GM12801 (cell line): ENCODE measurements at regions not wholly inside any gene's neighbourhood (a gene's known extent, or its start where the extent isn't known, plus 50 kb on each side); places are given as distances from the start of the nearest gene placed in this dataset.

Experiments
- TF ChIP-seq, protein P1 (sequence below): IDR thresholded peaks from one replicate; pipeline ENCODE4 v1.5.1; 2011; ENCODE audit warnings: control low read depth; ENCODE audit not compliant: insufficient read length; ENCODE audit errors: extremely low read depth

DNA sequence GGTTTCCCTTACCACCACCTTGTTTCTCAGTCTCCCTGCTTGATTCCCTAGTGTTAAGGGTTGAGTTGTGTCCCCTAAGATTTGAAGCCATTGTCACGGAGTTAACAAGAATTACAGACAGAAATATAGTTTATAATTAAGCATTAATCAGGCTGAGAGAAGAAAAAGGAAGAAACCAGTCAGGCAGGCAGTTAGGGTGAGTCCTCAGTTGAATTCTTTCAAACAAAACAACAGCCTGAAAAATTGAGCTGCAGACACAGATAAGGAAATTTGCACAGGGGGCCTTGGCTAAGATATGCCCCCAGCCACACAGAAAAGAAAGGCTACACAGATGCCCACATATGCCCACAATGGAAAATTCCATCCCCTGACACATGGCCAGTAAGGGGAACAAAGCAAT, 111.7 kb upstream of the RAI14 start:
- TF ChIP-seq, protein P1, sequence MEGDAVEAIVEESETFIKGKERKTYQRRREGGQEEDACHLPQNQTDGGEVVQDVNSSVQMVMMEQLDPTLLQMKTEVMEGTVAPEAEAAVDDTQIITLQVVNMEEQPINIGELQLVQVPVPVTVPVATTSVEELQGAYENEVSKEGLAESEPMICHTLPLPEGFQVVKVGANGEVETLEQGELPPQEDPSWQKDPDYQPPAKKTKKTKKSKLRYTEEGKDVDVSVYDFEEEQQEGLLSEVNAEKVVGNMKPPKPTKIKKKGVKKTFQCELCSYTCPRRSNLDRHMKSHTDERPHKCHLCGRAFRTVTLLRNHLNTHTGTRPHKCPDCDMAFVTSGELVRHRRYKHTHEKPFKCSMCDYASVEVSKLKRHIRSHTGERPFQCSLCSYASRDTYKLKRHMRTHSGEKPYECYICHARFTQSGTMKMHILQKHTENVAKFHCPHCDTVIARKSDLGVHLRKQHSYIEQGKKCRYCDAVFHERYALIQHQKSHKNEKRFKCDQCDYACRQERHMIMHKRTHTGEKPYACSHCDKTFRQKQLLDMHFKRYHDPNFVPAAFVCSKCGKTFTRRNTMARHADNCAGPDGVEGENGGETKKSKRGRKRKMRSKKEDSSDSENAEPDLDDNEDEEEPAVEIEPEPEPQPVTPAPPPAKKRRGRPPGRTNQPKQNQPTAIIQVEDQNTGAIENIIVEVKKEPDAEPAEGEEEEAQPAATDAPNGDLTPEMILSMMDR: no peak

DNA sequence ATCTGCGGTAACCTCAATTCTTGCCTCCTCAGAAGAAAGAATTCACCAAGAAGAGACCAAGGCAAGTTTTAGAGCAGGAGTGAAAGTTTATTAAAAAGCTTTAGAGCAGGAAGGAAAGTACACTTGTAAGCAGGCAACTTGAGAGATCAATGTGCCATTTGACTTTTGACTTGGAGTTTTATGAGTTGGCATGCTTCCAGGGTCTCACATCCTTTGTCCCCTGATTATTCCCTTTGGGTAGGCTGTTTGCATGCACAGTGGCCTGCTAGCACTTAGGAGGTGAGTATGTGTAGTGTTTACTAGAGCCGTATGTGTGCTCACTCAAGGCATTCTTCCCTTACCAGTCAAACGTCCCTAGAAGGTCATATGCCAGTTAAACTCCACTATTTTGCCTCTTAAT, 111.0 kb upstream of the RAI14 start:
- TF ChIP-seq, protein P1: no peak

DNA sequence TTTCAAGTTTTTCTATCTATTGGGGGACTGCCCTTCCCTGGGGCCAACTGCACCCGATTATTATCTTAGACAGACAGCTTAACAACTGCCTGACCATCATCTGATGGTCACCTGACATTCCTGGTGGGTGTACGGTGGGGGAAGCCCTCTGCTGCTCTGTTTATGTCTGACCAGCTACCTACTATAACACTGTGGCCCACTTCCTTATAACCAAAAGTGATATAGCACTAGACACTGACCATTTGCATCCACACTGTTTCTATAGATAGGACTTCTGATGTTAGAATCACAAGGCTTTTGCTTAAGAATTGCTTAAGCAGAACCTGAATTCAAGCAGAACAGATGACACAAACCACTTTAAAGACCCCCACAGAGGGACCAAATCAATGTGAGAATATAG, 110.5 kb upstream of the RAI14 start:
- TF ChIP-seq, protein P1: no peak

- TF ChIP-seq, protein P1: no peak
Measured at GRCh38 chr5:34547300-34548085, 108.6 kb upstream of the RAI14 start.

DNA sequence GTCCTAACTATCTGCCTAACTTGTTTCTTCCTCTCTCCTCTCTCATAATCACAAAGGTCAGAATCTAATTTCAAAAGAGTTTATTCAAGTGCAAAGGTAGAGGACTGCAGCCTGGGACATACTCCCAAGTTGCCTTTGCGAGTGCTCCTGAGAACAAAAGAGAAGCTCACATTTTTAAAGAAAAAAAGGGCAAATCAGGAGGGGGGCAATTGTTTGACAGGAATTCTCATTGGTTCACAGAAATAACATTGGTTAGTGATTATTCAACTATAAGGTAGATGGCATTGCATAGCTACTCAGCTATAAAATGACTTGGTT, 108.1 kb upstream of the RAI14 start:
- TF ChIP-seq, protein P1: no peak

- TF ChIP-seq, protein P1: no peak
Measured at GRCh38 chr5:34550247-34550646, 105.9 kb upstream of the RAI14 start.

GRCh38 chr5:34550964-34551363, 105.2 kb upstream of the RAI14 start:
- TF ChIP-seq, protein P1: no peak
